A673 (cell line): ENCODE measurements at regions not wholly inside any gene's neighbourhood (a gene's known extent, or its start where the extent isn't known, plus 50 kb on each side); places are given as distances from the start of the nearest gene placed in this dataset.
A peak's percentile ranks its signal among the peaks of the same experiment; 100 is the strongest.

Experiments used
- BruUV-seq: library from RNA; stranded (reverse); fragments of 400-500 nt; replicated peaks from 2 replicates; lab custom pipeline; 2021; lab: Mats Ljungman, UMichigan
- CTCF ChIA-PET: fragments of 300-600 bp; sonication (Branson Sonifier 250); formaldehyde crosslinking; loops from one replicate; lab custom pipeline; 2022; ENCODE audit warnings: antibody characterized with exemption; lab: Charles Lee
- POLR2A ChIA-PET: fragments of 300-600 bp; sonication (Branson Sonifier 250); formaldehyde crosslinking; loops from one replicate; lab custom pipeline; 2022; ENCODE audit warnings: antibody characterized with exemption; ENCODE audit not compliant: low non-redundant PET; lab: Charles Lee
- DNase-seq: peaks from one replicate; pipeline ENCODE4 v3.0.0-alpha.2; 2015; ENCODE audit warnings: low spot score
- H3K27ac ChIP-seq: fragments of 200-600 bp; sonication (generic); 2 replicates; pipeline ENCODE4 v1.5.1; 2016; ENCODE audit warnings: mixed run types, low read depth, mild to moderate bottlenecking, mixed read lengths, antibody characterized with exemption, low read length; ENCODE audit not compliant: poor library complexity, severe bottlenecking
- H3K27me3 ChIP-seq: fragments of 200-600 bp; sonication (generic); replicated peaks from 2 replicates; pipeline ENCODE4 v1.6.1; 2017; ENCODE audit warnings: mixed run types, low read depth, mild to moderate bottlenecking, mixed read lengths, antibody characterized with exemption, low read length; ENCODE audit not compliant: insufficient read depth, poor library complexity
- H3K36me3 ChIP-seq: fragments of 200-600 bp; sonication (generic); 2 replicates; pipeline ENCODE4 v1.6.1; 2016; ENCODE audit warnings: mixed run types, mild to moderate bottlenecking, mixed read lengths, antibody characterized with exemption, low read length; ENCODE audit not compliant: insufficient read depth, poor library complexity, severe bottlenecking
- H3K4me1 ChIP-seq: fragments of 200-600 bp; sonication (generic); 2 replicates; pipeline ENCODE4 v1.6.1; 2017; ENCODE audit warnings: mixed run types, mild to moderate bottlenecking, mixed read lengths, antibody characterized with exemption, low read length; ENCODE audit not compliant: insufficient read depth, poor library complexity, severe bottlenecking
- H3K4me3 ChIP-seq: fragments of 200-600 bp; sonication (generic); 2 replicates; pipeline ENCODE4 v1.5.1; 2016; ENCODE audit warnings: low read depth, mixed run types, mild to moderate bottlenecking, mixed read lengths, low read length; ENCODE audit not compliant: poor library complexity, severe bottlenecking
- H3K9me3 ChIP-seq: fragments of 200-600 bp; sonication (generic); 2 replicates; pipeline ENCODE4 v1.6.1; 2016; ENCODE audit warnings: mixed run types, low read depth, mild to moderate bottlenecking, mixed read lengths, antibody characterized with exemption, low read length; ENCODE audit not compliant: poor library complexity, severe bottlenecking
- EZH2 ChIP-seq: fragments of 200-600 bp; sonication (generic); IDR thresholded peaks from 2 replicates; pipeline ENCODE4 v1.6.1; 2017; ENCODE audit warnings: borderline replicate concordance, low read depth, mild to moderate bottlenecking, mixed read lengths, antibody characterized with exemption, low read length; ENCODE audit not compliant: poor library complexity, severe bottlenecking
- intact Hi-C: fragments of 100-400 bp; cut with micrococcal nuclease; formaldehyde crosslinking; loops from one replicate; pipeline ENCODE4 v1.10.0; 2022; ENCODE audit not compliant: unreplicated experiment
- TF ChIP-seq, protein P1 (sequence below): fragments of 300-800, 200-600 bp; sonication (generic); conservative IDR thresholded peaks from 2 replicates; pipeline ENCODE4 v1.5.1; 2017; ENCODE audit warnings: low read depth, mild to moderate bottlenecking, antibody characterized with exemption, low read length, moderate library complexity, mixed read lengths

DNA sequence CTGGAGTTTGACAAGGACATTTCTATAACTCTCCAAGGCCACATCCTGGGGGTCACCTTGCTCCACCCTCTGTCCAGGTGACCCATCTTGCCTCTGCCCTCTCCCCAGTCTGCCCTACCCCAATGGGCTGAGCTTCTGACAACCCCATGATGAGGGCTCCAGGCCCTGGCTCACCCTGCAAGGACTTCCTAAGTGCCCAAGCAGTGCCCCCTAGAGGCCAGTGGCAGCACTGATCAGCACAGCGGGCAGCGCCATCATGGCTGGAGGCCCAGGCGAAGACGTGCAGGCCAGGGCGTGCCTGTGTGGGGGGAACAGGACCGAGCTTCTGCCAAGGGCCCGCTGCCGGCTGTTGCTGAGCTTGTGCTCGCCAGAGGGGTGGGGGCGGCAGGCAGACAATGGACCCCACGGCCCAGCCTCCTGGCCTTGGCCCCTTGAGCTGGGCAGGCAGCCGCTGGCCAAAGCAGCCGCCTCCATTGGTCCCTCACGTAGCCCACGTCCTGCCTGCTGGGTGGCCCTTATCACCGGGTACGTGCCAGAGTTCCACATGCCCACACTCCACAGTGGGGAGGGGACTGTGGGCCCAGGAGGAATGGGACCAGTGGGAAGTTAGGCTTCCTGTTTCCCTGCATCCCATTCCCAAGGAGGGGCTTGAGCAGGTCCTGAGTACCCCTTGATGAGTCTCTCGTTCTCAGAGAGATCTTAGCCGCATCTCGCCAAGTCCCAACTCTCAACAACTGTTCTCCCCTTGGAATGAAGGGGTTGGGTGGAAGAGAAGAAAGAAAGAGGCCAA lies 64.3 kb downstream of the MRPL14 start:
- ChIA-PET POLR2A (no interaction called here), CTCF (interaction anchor here (0.9 kb wide), 1 partner anchor 288 kb away, joined by 3 read pairs; no protein-coding TSS in a partner anchor)
- peaks cover 4% of the 10 kb centered on the region for H3K4me1 ChIP-seq
- H3K27me3 ChIP-seq: no peaks in the 10 kb centered on the region
- H3K4me3 ChIP-seq: no peak overlapping the region
- peak; percentile 72 for DNase-seq
- H3K9me3 ChIP-seq: no peaks in the 10 kb centered on the region
- TF ChIP-seq EZH2: no peak
- TF ChIP-seq, protein P1, sequence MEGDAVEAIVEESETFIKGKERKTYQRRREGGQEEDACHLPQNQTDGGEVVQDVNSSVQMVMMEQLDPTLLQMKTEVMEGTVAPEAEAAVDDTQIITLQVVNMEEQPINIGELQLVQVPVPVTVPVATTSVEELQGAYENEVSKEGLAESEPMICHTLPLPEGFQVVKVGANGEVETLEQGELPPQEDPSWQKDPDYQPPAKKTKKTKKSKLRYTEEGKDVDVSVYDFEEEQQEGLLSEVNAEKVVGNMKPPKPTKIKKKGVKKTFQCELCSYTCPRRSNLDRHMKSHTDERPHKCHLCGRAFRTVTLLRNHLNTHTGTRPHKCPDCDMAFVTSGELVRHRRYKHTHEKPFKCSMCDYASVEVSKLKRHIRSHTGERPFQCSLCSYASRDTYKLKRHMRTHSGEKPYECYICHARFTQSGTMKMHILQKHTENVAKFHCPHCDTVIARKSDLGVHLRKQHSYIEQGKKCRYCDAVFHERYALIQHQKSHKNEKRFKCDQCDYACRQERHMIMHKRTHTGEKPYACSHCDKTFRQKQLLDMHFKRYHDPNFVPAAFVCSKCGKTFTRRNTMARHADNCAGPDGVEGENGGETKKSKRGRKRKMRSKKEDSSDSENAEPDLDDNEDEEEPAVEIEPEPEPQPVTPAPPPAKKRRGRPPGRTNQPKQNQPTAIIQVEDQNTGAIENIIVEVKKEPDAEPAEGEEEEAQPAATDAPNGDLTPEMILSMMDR: peak; percentile 82
- BruUV-seq: no TSS peak
- intact Hi-C loops: no loop called here
- peak overlapping the region; percentile 24 for H3K27ac ChIP-seq
- no peaks in the 10 kb centered on the region for H3K36me3 ChIP-seq

DNA sequence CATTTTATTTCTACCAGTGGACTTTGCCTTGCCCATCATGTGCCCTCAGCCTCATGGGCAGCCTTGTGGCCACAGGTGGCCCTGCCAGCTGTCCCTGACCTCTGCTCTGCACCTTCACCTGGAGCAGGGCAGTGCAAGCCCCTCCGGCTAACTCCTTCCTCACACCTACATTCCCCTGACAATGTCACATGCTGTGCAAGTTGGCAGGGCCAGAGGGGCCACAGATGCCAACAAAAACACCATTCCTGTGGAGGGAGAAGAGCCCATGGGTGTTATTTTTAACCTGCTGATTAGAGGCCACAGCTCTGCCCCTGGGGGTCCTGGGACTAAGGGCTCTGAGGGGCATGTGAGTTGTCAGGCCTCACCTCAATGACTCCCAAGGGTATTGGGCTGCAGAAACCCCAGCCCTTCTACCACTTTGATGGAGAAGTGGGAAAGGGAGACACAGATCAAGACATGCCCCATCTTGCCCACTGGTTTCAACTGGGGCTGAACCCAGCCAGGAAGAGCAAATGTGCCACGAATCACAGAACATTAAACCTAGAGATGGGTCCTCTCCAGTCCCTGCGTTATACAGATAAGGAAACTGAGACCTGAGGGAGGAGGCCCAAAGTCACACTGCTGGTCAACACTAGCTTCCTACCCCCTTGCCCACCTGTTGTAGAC lies 65.0 kb downstream of the MRPL14 start:
- BruUV-seq: no TSS peak
- intact Hi-C loops: no loop called here
- no peak overlapping the region for H3K27ac ChIP-seq
- no peaks in the 10 kb centered on the region for H3K9me3 ChIP-seq
- no peaks in the 10 kb centered on the region for H3K36me3 ChIP-seq
- ChIA-PET CTCF (interaction anchor here (0.9 kb wide), 1 partner anchor 287 kb away, joined by 3 read pairs; no protein-coding TSS in a partner anchor), POLR2A (no interaction called here)
- peaks cover 11% of the 10 kb centered on the region for H3K4me1 ChIP-seq
- no peak for DNase-seq
- H3K27me3 ChIP-seq: no peaks in the 10 kb centered on the region
- TF ChIP-seq, protein P1: no peak
- TF ChIP-seq EZH2: no peak
- no peak overlapping the region for H3K4me3 ChIP-seq

DNA sequence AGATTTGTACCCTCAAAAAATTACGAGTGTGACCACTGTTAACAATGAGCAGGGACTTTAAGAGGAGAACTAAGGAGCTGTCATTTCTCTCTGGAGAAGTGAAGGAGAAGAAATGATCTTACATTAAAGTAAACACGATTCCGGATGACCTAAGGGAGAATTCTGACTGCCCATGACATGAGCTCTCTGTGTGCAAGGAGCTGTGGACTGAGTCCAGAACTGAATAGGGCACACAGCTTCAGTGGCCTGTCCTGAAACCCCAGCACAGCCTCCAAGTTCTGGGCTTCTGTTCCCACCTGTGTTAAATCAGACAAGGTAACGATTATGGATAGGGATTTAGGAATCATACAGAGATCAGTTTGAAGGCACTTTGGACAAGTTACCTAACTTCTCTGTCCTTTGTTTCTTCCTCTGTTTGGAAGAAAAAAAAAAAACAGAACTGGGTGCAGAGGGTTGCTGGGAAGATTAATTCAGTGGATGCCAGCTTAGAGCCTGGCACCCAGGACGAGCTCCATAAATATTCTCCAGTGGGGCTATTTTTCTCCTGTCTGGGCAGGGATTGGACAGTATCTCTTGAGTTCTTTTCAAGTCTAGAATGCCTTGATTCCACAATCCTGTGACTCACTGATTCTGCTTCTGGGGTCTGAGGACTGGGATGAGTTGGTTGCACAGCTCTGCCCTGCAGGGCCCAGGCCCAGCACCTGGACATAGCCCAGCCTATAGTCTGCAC lies 65.7 kb downstream of the MRPL14 start:
- TF ChIP-seq, protein P1: no peak
- TF ChIP-seq EZH2: no peak
- no peak for DNase-seq
- ChIA-PET CTCF (interaction anchor here (0.6 kb wide), 1 partner anchor 292 kb away, joined by 3 read pairs; no protein-coding TSS in a partner anchor), POLR2A (no interaction called here)
- Histone ChIP-seq H3K9me3 (no peaks in the 10 kb centered on the region), H3K4me3 (no peak overlapping the region), H3K4me1 (peaks cover 18% of the 10 kb centered on the region), H3K27ac (no peak overlapping the region), H3K36me3 (no peaks in the 10 kb centered on the region), H3K27me3 (no peaks in the 10 kb centered on the region)
- intact Hi-C loops: no loop called here
- no TSS peak for BruUV-seq
